ENCODE measurements at regions not wholly inside any gene's neighbourhood (a gene's known extent, or its start where the extent isn't known, plus 50 kb on each side); places are given as distances from the start of the nearest gene placed in this dataset.

DNA sequence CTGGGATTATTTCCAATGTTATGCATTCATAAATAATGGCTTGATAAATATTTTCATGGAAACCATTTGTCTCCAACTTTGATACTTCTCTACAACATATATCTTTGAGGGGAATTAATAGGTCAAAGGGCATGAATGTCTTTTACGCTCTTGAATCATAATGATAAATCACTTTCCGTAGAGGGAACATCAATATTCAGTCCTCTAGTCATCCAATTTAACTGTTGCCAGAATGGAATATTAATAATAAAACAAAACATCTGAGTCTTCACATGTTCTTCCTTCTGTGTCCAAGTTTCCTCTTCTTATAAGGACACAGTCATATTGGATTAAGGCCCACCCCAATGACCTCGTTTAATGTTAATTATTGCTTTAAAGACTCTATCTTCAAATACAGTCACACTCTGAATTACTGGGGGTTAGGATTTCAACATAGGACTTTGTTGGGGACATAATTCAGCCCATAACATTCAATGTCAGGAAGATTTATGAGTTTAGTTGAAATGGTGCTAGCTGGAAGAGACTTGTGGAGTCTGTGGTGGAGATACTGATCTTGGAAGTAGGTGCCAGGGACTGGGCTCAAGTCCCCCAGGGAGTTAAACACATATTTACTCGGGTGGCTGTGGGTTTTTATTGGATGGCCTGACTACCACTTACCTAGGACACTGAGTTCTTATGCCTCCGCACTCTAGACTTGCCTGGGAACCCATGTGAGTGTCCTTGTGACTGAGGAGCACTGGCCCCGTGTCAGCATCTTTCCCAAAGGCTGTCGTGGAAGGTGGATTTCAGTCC, 85.0 kb upstream of the SEC11C start:
- H3K27me3 ChIP-seq (ENCODE audit: low read length), result no peaks in the 10 kb centered on the region
- DNase-seq (peak; percentile 28), ATAC-seq (peak; percentile 5; the same call in 1 of the 2 replicates)
- intact Hi-C loops (cut with micrococcal nuclease), result no loop called here
- no peak overlapping the region for H3K9ac ChIP-seq (ENCODE audit: low read length)
- no peak overlapping the region for H2AFZ ChIP-seq (ENCODE audit: low read length)
- ChIA-PET CTCF (no interaction called here), POLR2A (ENCODE audit: unreplicated experiment) (interaction anchor here (0.7 kb wide), 1 partner anchor 64 kb away, joined by 3 read pairs; no protein-coding TSS in a partner anchor)
- no peaks in the 10 kb centered on the region for H3K9me2 ChIP-seq (replicated peaks; ENCODE audit: low read length)
- H3K79me2 ChIP-seq (ENCODE audit: low read length), result no peaks in the 10 kb centered on the region
- H3K4me2 ChIP-seq (ENCODE audit: low read length), result no peak overlapping the region
- H3F3A ChIP-seq (ENCODE audit: low read length, unreplicated experiment), result no peaks in the 10 kb centered on the region
- H3K36me3 ChIP-seq (ENCODE audit: low read depth, low read length), result no peaks in the 10 kb centered on the region
- H3K27ac ChIP-seq (ENCODE audit: low read length), result peak overlapping the region; percentile 62
- no peaks in the 10 kb centered on the region for H3K9me3 ChIP-seq (ENCODE audit: low read length)
- H4K20me1 ChIP-seq (ENCODE audit: low read length), result no peaks in the 10 kb centered on the region
- no TSS peak for BruUV-seq (replicated peaks)
- TF ChIP-seq, protein P1, sequence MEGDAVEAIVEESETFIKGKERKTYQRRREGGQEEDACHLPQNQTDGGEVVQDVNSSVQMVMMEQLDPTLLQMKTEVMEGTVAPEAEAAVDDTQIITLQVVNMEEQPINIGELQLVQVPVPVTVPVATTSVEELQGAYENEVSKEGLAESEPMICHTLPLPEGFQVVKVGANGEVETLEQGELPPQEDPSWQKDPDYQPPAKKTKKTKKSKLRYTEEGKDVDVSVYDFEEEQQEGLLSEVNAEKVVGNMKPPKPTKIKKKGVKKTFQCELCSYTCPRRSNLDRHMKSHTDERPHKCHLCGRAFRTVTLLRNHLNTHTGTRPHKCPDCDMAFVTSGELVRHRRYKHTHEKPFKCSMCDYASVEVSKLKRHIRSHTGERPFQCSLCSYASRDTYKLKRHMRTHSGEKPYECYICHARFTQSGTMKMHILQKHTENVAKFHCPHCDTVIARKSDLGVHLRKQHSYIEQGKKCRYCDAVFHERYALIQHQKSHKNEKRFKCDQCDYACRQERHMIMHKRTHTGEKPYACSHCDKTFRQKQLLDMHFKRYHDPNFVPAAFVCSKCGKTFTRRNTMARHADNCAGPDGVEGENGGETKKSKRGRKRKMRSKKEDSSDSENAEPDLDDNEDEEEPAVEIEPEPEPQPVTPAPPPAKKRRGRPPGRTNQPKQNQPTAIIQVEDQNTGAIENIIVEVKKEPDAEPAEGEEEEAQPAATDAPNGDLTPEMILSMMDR (conservative IDR thresholded peaks at IDR 0.05; ENCODE audit: low read depth, low read length), result no peak
- no peak for TF ChIP-seq EZH2phosphoT487 (IDR thresholded peaks at IDR 0.05; ENCODE audit: borderline replicate concordance, low read length)
- TF ChIP-seq EZH2 (IDR thresholded peaks at IDR 0.05; ENCODE audit: low read length, unreplicated experiment), result no peak
- no peak overlapping the region for H3K4me3 ChIP-seq (ENCODE audit: low read length)
- peaks cover 47% of the 10 kb centered on the region for H3K4me1 ChIP-seq (ENCODE audit: insufficient read depth, low read length)

DNA sequence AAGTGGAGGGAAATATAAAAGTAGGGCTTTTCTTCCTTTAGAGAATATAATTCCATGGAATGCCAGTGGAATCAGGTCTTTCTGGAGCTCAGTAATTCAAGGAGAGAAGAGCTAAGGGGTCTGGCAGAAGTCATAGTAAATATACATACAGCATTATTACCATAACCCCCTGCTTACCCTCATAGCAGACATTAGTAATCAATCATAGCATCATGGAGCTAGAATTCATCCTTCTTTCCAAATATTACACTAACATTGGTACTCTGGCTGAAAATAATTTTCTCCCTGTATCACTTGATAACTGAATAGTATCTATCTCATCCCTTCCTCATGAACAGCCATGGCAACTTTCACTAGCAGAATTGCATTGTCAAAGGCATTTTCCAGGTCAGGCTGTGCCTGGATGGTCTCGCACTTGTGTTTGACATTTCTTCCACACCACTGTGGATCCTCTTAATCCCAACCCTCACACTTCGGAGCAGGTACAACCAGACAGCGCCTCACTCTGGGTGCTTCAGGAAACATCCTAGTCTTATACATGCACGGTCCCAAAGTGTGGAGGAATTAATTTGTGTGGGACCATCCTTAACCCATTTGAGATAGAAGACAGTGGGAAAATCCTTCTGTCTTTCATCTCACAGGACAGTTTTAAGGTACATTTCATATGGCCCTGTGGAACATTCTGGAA, 84.2 kb upstream of the SEC11C start:
- Histone ChIP-seq H3K4me3 (ENCODE audit: low read length) (no peak overlapping the region), H3K9me2 (replicated peaks; ENCODE audit: low read length) (no peaks in the 10 kb centered on the region), H4K20me1 (ENCODE audit: low read length) (no peaks in the 10 kb centered on the region), H3K27ac (ENCODE audit: low read length) (peak overlapping the region; percentile 8; the same call in 1 of the 2 replicates), H3K79me2 (ENCODE audit: low read length) (no peaks in the 10 kb centered on the region), H3K4me2 (ENCODE audit: low read length) (no peak overlapping the region), H2AFZ (ENCODE audit: low read length) (no peak overlapping the region), H3K36me3 (ENCODE audit: low read depth, low read length) (no peaks in the 10 kb centered on the region), H3K4me1 (ENCODE audit: insufficient read depth, low read length) (peaks cover 49% of the 10 kb centered on the region), H3K9ac (ENCODE audit: low read length) (no peak overlapping the region), H3F3A (ENCODE audit: low read length, unreplicated experiment) (no peaks in the 10 kb centered on the region), H3K27me3 (ENCODE audit: low read length) (no peaks in the 10 kb centered on the region), H3K9me3 (ENCODE audit: low read length) (no peaks in the 10 kb centered on the region)
- ChIA-PET CTCF (interaction anchor here (0.6 to 0.7 kb wide), 2 partner anchors 57 to 288 kb away, joined by 3 to 4 read pairs; no protein-coding TSS in a partner anchor), POLR2A (ENCODE audit: unreplicated experiment) (no interaction called here)
- BruUV-seq (replicated peaks), result no TSS peak
- intact Hi-C loops (cut with micrococcal nuclease), result no loop called here
- DNase-seq, result no peak
- ATAC-seq, result no peak
- TF ChIP-seq EZH2 (IDR thresholded peaks at IDR 0.05; ENCODE audit: low read length, unreplicated experiment) (no peak), EZH2phosphoT487 (IDR thresholded peaks at IDR 0.05; ENCODE audit: borderline replicate concordance, low read length) (no peak)
- TF ChIP-seq, protein P1 (conservative IDR thresholded peaks at IDR 0.05; ENCODE audit: low read depth, low read length), result peak; percentile 33

Data from PC-3 (cell line).